GM21717 (cell line): ENCODE measurements at regions not wholly inside any gene's neighbourhood (a gene's known extent, or its start where the extent isn't known, plus 50 kb on each side); places are given as distances from the start of the nearest gene placed in this dataset.
"Not testable (repeated sequence)": the region's sequence is repeated elsewhere in the genome, so short reads cannot be mapped to it uniquely, and the experiment has no call there.

Experiments
- ATAC-seq: cut with Tn5 transposase; IDR thresholded peaks from one replicate; pipeline ENCODE4 v1.9.1; 2021; ENCODE audit warnings: mild to moderate bottlenecking, moderate library complexity; ENCODE audit not compliant: unreplicated experiment

- ATAC-seq: no peak
Measured at GRCh38 chr1:57536749-57537423, 113.0 kb upstream of the DAB1 start.

GRCh38 chr1:57532299-57532698 is 108.4 kb upstream of the DAB1 start:
- ATAC-seq: no peak

GRCh38 chr1:57530911-57531260 is 107.0 kb upstream of the DAB1 start:
- ATAC-seq: not testable (repeated sequence)

GRCh38 chr1:57530206-57530910 is 106.5 kb upstream of the DAB1 start:
- no peak for ATAC-seq

- ATAC-seq: no peak
Measured at GRCh38 chr1:57522575-57522974, 98.7 kb upstream of the DAB1 start.

- no peak for ATAC-seq
Measured at GRCh38 chr1:57520743-57521515, 97.1 kb upstream of the DAB1 start.

GRCh38 chr1:57518496-57518895 is 94.6 kb upstream of the DAB1 start:
- ATAC-seq: no peak

GRCh38 chr1:57517587-57518374 is 93.9 kb upstream of the DAB1 start:
- no peak for ATAC-seq

GRCh38 chr1:57512386-57512785 is 88.5 kb upstream of the DAB1 start:
- no peak for ATAC-seq

- ATAC-seq: no peak
Measured at GRCh38 chr1:57506941-57507340, 83.1 kb upstream of the DAB1 start.

- no peak for ATAC-seq
Measured at GRCh38 chr1:57503337-57503736, 79.5 kb upstream of the DAB1 start.

- no peak for ATAC-seq
Measured at GRCh38 chr1:57500136-57500830, 76.4 kb upstream of the DAB1 start.

- ATAC-seq: no peak
Measured at GRCh38 chr1:57494530-57495079, 70.7 kb upstream of the DAB1 start.

GRCh38 chr1:57492586-57493226 is 68.8 kb upstream of the DAB1 start:
- ATAC-seq: no peak

- ATAC-seq: no peak
Measured at GRCh38 chr1:57489358-57490036, 65.6 kb upstream of the DAB1 start.

GRCh38 chr1:57485643-57486042 is 61.8 kb upstream of the DAB1 start:
- no peak for ATAC-seq

- no peak for ATAC-seq
Measured at GRCh38 chr1:57483954-57484353, 60.1 kb upstream of the DAB1 start.

- ATAC-seq: no peak
Measured at GRCh38 chr1:57479471-57479870, 55.6 kb upstream of the DAB1 start.

GRCh38 chr1:57475366-57475765 is 51.5 kb upstream of the DAB1 start:
- ATAC-seq: no peak
